NCI-H526 treated with DMSO at 0.1 percent for 48 hours (cell line): ENCODE measurements at regions not wholly inside any gene's neighbourhood (a gene's known extent, or its start where the extent isn't known, plus 50 kb on each side); places are given as distances from the start of the nearest gene placed in this dataset.
A peak's percentile ranks its signal among the peaks of the same experiment; 100 is the strongest.

Experiments
- DNase-seq: peaks from one replicate; lab custom pipeline; 2025; lab: John Stamatoyannopoulos, UW

- no peak for DNase-seq
Observed at GRCh38 chr1:191895462-191896058, 262.7 kb upstream of the RGS18 start.

GRCh38 chr1:191897134-191897533 lies 261.1 kb upstream of the RGS18 start:
- DNase-seq, result no peak

GRCh38 chr1:191901651-191902050 lies 256.6 kb upstream of the RGS18 start:
- no peak for DNase-seq

GRCh38 chr1:191904991-191905390 lies 253.3 kb upstream of the RGS18 start:
- no peak for DNase-seq

GRCh38 chr1:191905781-191906180 lies 252.5 kb upstream of the RGS18 start:
- DNase-seq, result no peak

- no peak for DNase-seq
Observed at GRCh38 chr1:191907121-191907520, 251.1 kb upstream of the RGS18 start.

- no peak for DNase-seq
Observed at GRCh38 chr1:191910245-191910644, 248.0 kb upstream of the RGS18 start.

GRCh38 chr1:191912517-191912916 lies 245.7 kb upstream of the RGS18 start:
- DNase-seq, result no peak

- peak; percentile 71 for DNase-seq
Observed at GRCh38 chr1:191913260-191913977, 244.8 kb upstream of the RGS18 start.

GRCh38 chr1:191929383-191929782 lies 228.9 kb upstream of the RGS18 start:
- no peak for DNase-seq

GRCh38 chr1:191943684-191944083 lies 214.6 kb upstream of the RGS18 start:
- no peak for DNase-seq

- no peak for DNase-seq
Observed at GRCh38 chr1:191953526-191953925, 204.7 kb upstream of the RGS18 start.

- DNase-seq, result no peak
Observed at GRCh38 chr1:191959856-191960255, 198.4 kb upstream of the RGS18 start.

GRCh38 chr1:191963286-191963685 lies 195.0 kb upstream of the RGS18 start:
- no peak for DNase-seq

- DNase-seq, result no peak
Observed at GRCh38 chr1:191963781-191964455, 194.3 kb upstream of the RGS18 start.

- no peak for DNase-seq
Observed at GRCh38 chr1:191969290-191969689, 189.0 kb upstream of the RGS18 start.

GRCh38 chr1:191970116-191970515 lies 188.1 kb upstream of the RGS18 start:
- DNase-seq, result no peak

- DNase-seq, result no peak
Observed at GRCh38 chr1:191971447-191971846, 186.8 kb upstream of the RGS18 start.

GRCh38 chr1:191974004-191974403 lies 184.3 kb upstream of the RGS18 start:
- no peak for DNase-seq

- DNase-seq, result no peak
Observed at GRCh38 chr1:191977874-191978506, 180.3 kb upstream of the RGS18 start.

GRCh38 chr1:191984856-191985255 lies 173.4 kb upstream of the RGS18 start:
- DNase-seq, result no peak

- no peak for DNase-seq
Observed at GRCh38 chr1:191992118-191992517, 166.1 kb upstream of the RGS18 start.

- peak; percentile 1 for DNase-seq
Observed at GRCh38 chr1:191993549-191993948, 164.7 kb upstream of the RGS18 start.
